Muscle layer of colon (tissue), 2 donors: ENCODE measurements at regions not wholly inside any gene's neighbourhood (a gene's known extent, or its start where the extent isn't known, plus 50 kb on each side); places are given as distances from the start of the nearest gene placed in this dataset.

ENCODE experiments used
- H3K27ac ChIP-seq: one replicate; pipeline ENCODE4 v1.7.0; 2013; ENCODE audit warnings: low read depth, mild to moderate bottlenecking, low read length, moderate library complexity
- H3K27me3 ChIP-seq, 2 donors: one replicate each; pipeline ENCODE4 v1.7.0; 2013; ENCODE audit warnings: low read length in 2 of 2, mild to moderate bottlenecking in 2 of 2; ENCODE audit not compliant: insufficient read depth in 2 of 2, control insufficient read depth in 1 of 2
- H3K36me3 ChIP-seq: one replicate; pipeline ENCODE4 v1.7.0; 2013; ENCODE audit warnings: mild to moderate bottlenecking, low read length; ENCODE audit not compliant: insufficient read depth
- H3K4me1 ChIP-seq: one replicate; pipeline ENCODE4 v1.7.0; 2013; ENCODE audit warnings: mild to moderate bottlenecking, low read length; ENCODE audit not compliant: insufficient read depth
- H3K4me3 ChIP-seq, 2 donors: one replicate each; pipeline ENCODE4 v1.7.0; 2013; ENCODE audit warnings: low read length in 2 of 2, low read depth in 1 of 2, mild to moderate bottlenecking in 1 of 2, moderate library complexity in 1 of 2
- H3K9ac ChIP-seq: one replicate; pipeline ENCODE4 v1.7.0; 2013; ENCODE audit warnings: low read length
- H3K9me3 ChIP-seq: one replicate; pipeline ENCODE4 v1.7.0; 2013; ENCODE audit warnings: mild to moderate bottlenecking, low read length
- donor health status: abdominal sarcoma.
- donor health status: Adenocarcinoma of cecum.

DNA sequence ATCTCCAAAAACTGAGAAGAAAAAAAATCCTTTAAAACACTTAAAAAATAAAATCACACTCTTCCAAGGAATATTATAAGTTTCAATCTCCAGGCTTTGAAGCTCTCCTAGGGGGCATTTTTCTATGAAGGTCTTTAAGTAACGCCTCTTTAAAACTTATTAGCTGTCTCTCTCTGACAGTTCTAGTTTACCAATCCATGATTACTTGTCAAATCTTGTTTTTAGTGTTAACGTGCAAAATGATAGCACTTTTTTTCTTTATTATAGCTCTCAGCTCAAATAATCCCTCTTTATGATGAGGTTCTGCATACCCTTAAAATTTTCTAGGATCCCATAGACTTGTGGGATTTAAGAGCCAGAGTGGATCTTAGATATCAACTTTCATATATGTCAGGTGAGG lies 369.0 kb downstream of the DOK5 start:
- Histone ChIP-seq H3K4me3 (no peak overlapping the region), H3K27ac (no peak overlapping the region), H3K4me1 (no peaks in the 10 kb centered on the region), H3K9me3 (no peaks in the 10 kb centered on the region), H3K36me3 (no peaks in the 10 kb centered on the region), H3K9ac (no peak overlapping the region), H3K27me3 (no peaks in the 10 kb centered on the region)

DNA sequence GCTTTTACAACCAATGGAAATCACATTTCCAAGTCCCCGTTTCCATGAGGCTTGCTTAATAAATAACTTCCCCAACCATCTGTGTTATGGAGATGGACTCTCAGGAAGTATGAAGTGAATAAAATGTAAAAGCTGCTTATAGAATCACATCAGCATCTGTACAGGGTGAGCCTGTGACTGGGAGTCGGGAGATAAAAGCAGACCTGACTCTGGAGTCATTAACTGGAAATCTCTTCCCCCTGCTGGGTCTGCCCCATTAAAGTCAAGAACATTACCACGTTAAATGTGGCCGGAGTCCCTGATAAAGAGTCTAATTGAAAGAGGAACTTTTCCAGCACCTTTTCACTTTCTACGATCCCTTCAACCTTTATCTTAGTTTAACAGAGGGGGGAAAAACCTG lies 368.5 kb downstream of the DOK5 start:
- Histone ChIP-seq H3K27me3 (no peaks in the 10 kb centered on the region), H3K9me3 (no peaks in the 10 kb centered on the region), H3K36me3 (no peaks in the 10 kb centered on the region), H3K4me1 (no peaks in the 10 kb centered on the region), H3K4me3 (no peak overlapping the region), H3K27ac (no peak overlapping the region), H3K9ac (no peak overlapping the region)

DNA sequence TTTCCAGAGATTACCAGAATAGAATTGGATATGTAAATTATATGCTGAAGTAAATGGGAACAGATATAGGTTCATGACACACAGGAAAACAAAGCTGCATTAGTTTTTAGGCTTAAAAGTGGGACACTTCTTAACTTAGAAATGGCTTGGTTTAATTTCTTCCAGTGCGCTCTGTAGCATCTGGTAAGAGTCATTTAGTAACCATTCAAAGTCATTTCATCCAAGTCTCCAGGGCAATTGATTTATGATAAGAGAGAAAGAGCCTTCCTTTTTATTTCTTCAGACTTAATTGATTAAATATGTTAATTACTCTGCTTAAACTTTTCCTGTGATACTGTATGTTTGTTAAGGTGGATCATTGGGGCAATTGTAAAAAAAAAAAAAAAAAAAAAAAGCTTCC lies 368.0 kb downstream of the DOK5 start:
- no peaks in the 10 kb centered on the region for H3K4me1 ChIP-seq
- no peak overlapping the region for H3K4me3 ChIP-seq
- H3K27me3 ChIP-seq: no peaks in the 10 kb centered on the region
- H3K9me3 ChIP-seq: no peaks in the 10 kb centered on the region
- no peak overlapping the region for H3K9ac ChIP-seq
- no peaks in the 10 kb centered on the region for H3K36me3 ChIP-seq
- no peak overlapping the region for H3K27ac ChIP-seq

DNA sequence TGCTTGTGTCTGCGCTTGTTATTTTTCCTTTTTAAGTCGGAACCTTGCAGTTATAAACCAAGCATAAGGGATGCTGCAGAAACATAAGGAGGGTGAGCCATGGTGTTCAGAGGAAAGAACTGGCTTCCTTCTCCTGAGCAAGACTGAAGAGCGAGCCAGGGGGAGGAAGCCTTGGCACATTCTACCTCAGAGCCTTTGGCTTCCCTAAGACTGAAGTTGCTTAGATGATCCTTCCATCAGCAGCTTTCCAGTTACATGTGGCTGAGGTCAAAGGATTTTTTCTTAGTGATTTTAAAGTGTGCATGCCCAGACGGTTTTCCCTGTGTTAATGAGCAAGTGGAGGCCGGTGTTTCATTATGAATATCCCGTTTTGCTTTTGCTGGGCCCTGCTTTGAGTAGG lies 363.8 kb downstream of the DOK5 start:
- no peak overlapping the region for H3K9ac ChIP-seq
- no peaks in the 10 kb centered on the region for H3K4me1 ChIP-seq
- H3K4me3 ChIP-seq: no peak overlapping the region
- H3K27ac ChIP-seq: no peak overlapping the region
- no peaks in the 10 kb centered on the region for H3K36me3 ChIP-seq
- H3K27me3 ChIP-seq: no peaks in the 10 kb centered on the region
- H3K9me3 ChIP-seq: no peaks in the 10 kb centered on the region

- no peak overlapping the region for H3K9ac ChIP-seq
- H3K4me3 ChIP-seq: no peak overlapping the region
- H3K27ac ChIP-seq: no peak overlapping the region
- H3K9me3 ChIP-seq: no peaks in the 10 kb centered on the region
- H3K4me1 ChIP-seq: no peaks in the 10 kb centered on the region
- no peaks in the 10 kb centered on the region for H3K27me3 ChIP-seq
- H3K36me3 ChIP-seq: no peaks in the 10 kb centered on the region
These were observed 361.8 kb downstream of the DOK5 start for GRCh38 chr20:54837226-54837625.

GRCh38 chr20:54822386-54822785 lies 347.0 kb downstream of the DOK5 start:
- no peaks in the 10 kb centered on the region for H3K27me3 ChIP-seq
- H3K27ac ChIP-seq: no peak overlapping the region
- no peaks in the 10 kb centered on the region for H3K4me1 ChIP-seq
- no peak overlapping the region for H3K4me3 ChIP-seq
- no peak overlapping the region for H3K9ac ChIP-seq
- no peaks in the 10 kb centered on the region for H3K36me3 ChIP-seq
- H3K9me3 ChIP-seq: no peaks in the 10 kb centered on the region

- no peak overlapping the region for H3K4me3 ChIP-seq
- no peak overlapping the region for H3K9ac ChIP-seq
- no peak overlapping the region for H3K27ac ChIP-seq
- H3K9me3 ChIP-seq: no peaks in the 10 kb centered on the region
- H3K36me3 ChIP-seq: no peaks in the 10 kb centered on the region
- no peaks in the 10 kb centered on the region for H3K4me1 ChIP-seq
- no peaks in the 10 kb centered on the region for H3K27me3 ChIP-seq
These were observed 345.0 kb downstream of the DOK5 start for GRCh38 chr20:54820392-54820791.

DNA sequence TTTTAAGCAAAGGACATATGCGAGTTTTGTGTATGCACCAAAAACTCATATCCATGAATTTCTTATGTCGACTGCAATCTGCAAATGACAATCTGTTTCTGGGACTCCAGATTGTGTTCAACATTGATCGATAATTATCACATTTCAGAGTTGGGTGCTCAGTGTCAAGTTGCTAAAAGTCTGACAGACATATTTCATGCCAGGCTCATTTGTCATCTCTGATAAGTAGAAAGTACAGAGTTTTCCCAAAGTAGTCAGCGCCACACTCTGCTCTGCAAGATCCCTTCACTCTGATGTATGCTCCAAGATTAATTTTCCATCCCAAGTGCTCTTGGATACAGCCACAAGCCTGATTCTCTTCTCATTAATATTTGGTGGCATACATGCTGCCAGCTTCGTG lies 331.1 kb downstream of the DOK5 start:
- Histone ChIP-seq H3K9me3 (no peaks in the 10 kb centered on the region), H3K36me3 (no peaks in the 10 kb centered on the region), H3K27me3 (no peaks in the 10 kb centered on the region), H3K4me1 (no peaks in the 10 kb centered on the region), H3K9ac (no peak overlapping the region), H3K27ac (no peak overlapping the region), H3K4me3 (no peak overlapping the region)

- Histone ChIP-seq H3K9ac (no peak overlapping the region), H3K4me1 (no peaks in the 10 kb centered on the region), H3K27ac (no peak overlapping the region), H3K36me3 (no peaks in the 10 kb centered on the region), H3K27me3 (no peaks in the 10 kb centered on the region), H3K4me3 (no peak overlapping the region), H3K9me3 (no peaks in the 10 kb centered on the region)
These were observed 319.5 kb downstream of the DOK5 start for GRCh38 chr20:54794874-54795273.

DNA sequence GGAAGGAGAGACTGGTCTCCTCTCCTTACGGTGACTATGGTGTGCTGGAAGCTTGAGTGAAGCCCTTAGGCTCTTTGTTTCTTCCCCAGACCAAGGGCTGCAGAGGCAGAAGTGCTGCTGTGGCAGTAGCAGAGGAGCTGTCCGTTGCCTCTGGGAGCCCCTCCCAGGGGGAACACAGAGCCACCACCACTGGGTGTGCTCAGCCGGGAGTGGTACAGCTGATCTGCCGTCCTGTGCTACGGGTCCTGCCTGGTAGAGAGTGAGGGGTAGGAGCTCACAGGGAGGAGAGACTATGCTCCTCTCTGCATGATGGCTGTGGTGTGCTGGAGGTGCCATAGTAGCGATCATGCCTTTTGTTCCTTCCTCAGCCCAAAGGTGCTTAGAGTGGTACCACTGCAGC lies 318.7 kb downstream of the DOK5 start:
- Histone ChIP-seq H3K9me3 (no peaks in the 10 kb centered on the region), H3K27me3 (no peaks in the 10 kb centered on the region), H3K27ac (no peak overlapping the region), H3K4me1 (no peaks in the 10 kb centered on the region), H3K9ac (no peak overlapping the region), H3K4me3 (no peak overlapping the region), H3K36me3 (no peaks in the 10 kb centered on the region)

- H3K9ac ChIP-seq: no peak overlapping the region
- no peak overlapping the region for H3K27ac ChIP-seq
- no peaks in the 10 kb centered on the region for H3K27me3 ChIP-seq
- H3K36me3 ChIP-seq: no peaks in the 10 kb centered on the region
- no peaks in the 10 kb centered on the region for H3K4me1 ChIP-seq
- H3K4me3 ChIP-seq: no peak overlapping the region
- no peaks in the 10 kb centered on the region for H3K9me3 ChIP-seq
These were observed 318.0 kb downstream of the DOK5 start for GRCh38 chr20:54793291-54793992.

DNA sequence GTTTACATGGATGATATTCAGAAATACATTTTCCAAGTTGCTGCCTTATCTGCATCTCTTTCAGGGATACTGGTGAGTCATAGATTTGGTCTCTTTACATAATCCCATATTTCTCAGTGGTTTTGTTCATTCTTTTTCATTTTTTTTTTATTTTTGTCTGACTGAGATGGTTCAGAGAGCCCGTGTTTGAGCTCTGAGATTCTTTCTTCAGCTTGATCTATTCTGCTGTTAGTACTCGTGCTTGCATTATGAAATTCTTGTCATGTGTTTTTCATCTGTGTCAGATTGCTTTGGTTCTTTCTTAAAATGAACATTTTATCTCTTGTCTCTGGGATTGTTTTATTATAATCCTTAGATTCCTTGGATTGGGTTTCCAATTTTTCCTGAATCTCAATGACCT lies 317.3 kb downstream of the DOK5 start:
- Histone ChIP-seq H3K36me3 (no peaks in the 10 kb centered on the region), H3K9ac (no peak overlapping the region), H3K4me3 (no peak overlapping the region), H3K27me3 (no peaks in the 10 kb centered on the region), H3K9me3 (no peaks in the 10 kb centered on the region), H3K4me1 (no peaks in the 10 kb centered on the region), H3K27ac (no peak overlapping the region)
